Ascending aorta (tissue), 2 donors: ENCODE measurements at regions not wholly inside any gene's neighbourhood (a gene's known extent, or its start where the extent isn't known, plus 50 kb on each side); places are given as distances from the start of the nearest gene placed in this dataset.

Source experiments
- DNase-seq, 2 donors: peaks; one replicate each; pipeline ENCODE4 v3.0.0-alpha.2; 2019; ENCODE audit warnings: low spot score in 2 of 2
- H3K27ac ChIP-seq, 2 donors: fragments of 200-600 bp; sonication (generic); one replicate each; pipeline ENCODE4 v1.5.1; 2016 to 2017; ENCODE audit warnings: mild to moderate bottlenecking in 1 of 2
- H3K27me3 ChIP-seq: fragments of 200-600 bp; sonication (generic); one replicate; pipeline ENCODE4 v1.5.1; 2017
- H3K36me3 ChIP-seq, 2 donors: fragments of 200-600 bp; sonication (generic); one replicate each; pipeline ENCODE4 v1.5.1; 2016
- H3K4me1 ChIP-seq, 2 donors: fragments of 200-600 bp; sonication (generic); one replicate each; pipeline ENCODE4 v1.5.1; 2016 to 2017; ENCODE audit warnings: mild to moderate bottlenecking in 1 of 2
- H3K4me3 ChIP-seq, 2 donors: fragments of 200-600 bp; sonication (generic); one replicate each; pipeline ENCODE4 v1.5.1; 2016 to 2017; ENCODE audit warnings: mild to moderate bottlenecking in 1 of 2
- H3K9me3 ChIP-seq, 2 donors: fragments of 200-600 bp; sonication (generic); one replicate each; pipeline ENCODE4 v1.5.1; 2016
- CTCF ChIP-seq, 3 experiments: fragments of 200-600 bp in 2 of 3; fragments of 450-650 bp in 1 of 3; sonication (generic) in 2 of 3; IDR thresholded peaks; one replicate each; pipeline ENCODE4 v1.5.1; 2016 to 2019; ENCODE audit warnings: antibody characterized with exemption in 3 of 3, mild to moderate bottlenecking in 1 of 3, moderate library complexity in 1 of 3
- intact Hi-C: fragments of 100-400 bp; cut with DNase I; formaldehyde crosslinking; loops from one replicate; pipeline ENCODE4 v1.15.1; 2023

- H3K9me3 ChIP-seq: no peaks in the 10 kb centered on the region
- peak in 1 of 2 donors; percentile 50 for DNase-seq
- H3K4me3 ChIP-seq: no peak overlapping the region
- no peak overlapping the region for H3K27ac ChIP-seq
- H3K36me3 ChIP-seq: no peaks in the 10 kb centered on the region
- TF ChIP-seq CTCF (IDR thresholded peaks at IDR 0.05): no peak
- H3K4me1 ChIP-seq: no peaks in the 10 kb centered on the region
- H3K27me3 ChIP-seq: no peaks in the 10 kb centered on the region
- intact Hi-C loops: no loop called here
Measured at GRCh38 chr5:2295476-2295875, 412.8 kb upstream of the IRX4 start.

GRCh38 chr5:2293906-2294305 is 411.2 kb upstream of the IRX4 start:
- intact Hi-C loops: no loop called here
- Histone ChIP-seq H3K36me3 (no peaks in the 10 kb centered on the region), H3K4me1 (no peaks in the 10 kb centered on the region), H3K9me3 (no peaks in the 10 kb centered on the region), H3K27me3 (no peaks in the 10 kb centered on the region), H3K4me3 (no peak overlapping the region), H3K27ac (no peak overlapping the region)
- no peak for TF ChIP-seq CTCF (IDR thresholded peaks at IDR 0.05)
- no peak for DNase-seq

- intact Hi-C loops: no loop called here
- DNase-seq: peak in 1 of 2 donors; percentile 49
Measured at GRCh38 chr5:2291146-2291840, 408.6 kb upstream of the IRX4 start.

GRCh38 chr5:2289380-2289779 is 406.7 kb upstream of the IRX4 start:
- no peaks in the 10 kb centered on the region for H3K9me3 ChIP-seq
- no peak overlapping the region for H3K27ac ChIP-seq
- H3K4me1 ChIP-seq: no peaks in the 10 kb centered on the region
- no peaks in the 10 kb centered on the region for H3K27me3 ChIP-seq
- no peaks in the 10 kb centered on the region for H3K36me3 ChIP-seq
- DNase-seq: peak in 1 of 2 donors; percentile 13
- H3K4me3 ChIP-seq: no peak overlapping the region
- TF ChIP-seq CTCF (IDR thresholded peaks at IDR 0.05): no peak
- intact Hi-C loops: no loop called here

More at GRCh38 chr5:2291146-2291840, 408.6 kb upstream of the IRX4 start:
- no peak overlapping the region for H3K27ac ChIP-seq
- no peak for TF ChIP-seq CTCF (IDR thresholded peaks at IDR 0.05)
- no peaks in the 10 kb centered on the region for H3K36me3 ChIP-seq
- H3K4me1 ChIP-seq: no peaks in the 10 kb centered on the region
- no peaks in the 10 kb centered on the region for H3K27me3 ChIP-seq
- H3K4me3 ChIP-seq: no peak overlapping the region
- H3K9me3 ChIP-seq: no peaks in the 10 kb centered on the region

GRCh38 chr5:2288968-2289367 is 406.2 kb upstream of the IRX4 start:
- no peak for DNase-seq
- intact Hi-C loops: no loop called here
- Histone ChIP-seq H3K4me3 (no peak overlapping the region), H3K36me3 (no peaks in the 10 kb centered on the region), H3K27me3 (no peaks in the 10 kb centered on the region), H3K9me3 (no peaks in the 10 kb centered on the region), H3K27ac (no peak overlapping the region), H3K4me1 (no peaks in the 10 kb centered on the region)
- no peak for TF ChIP-seq CTCF (IDR thresholded peaks at IDR 0.05)

GRCh38 chr5:2288466-2288865 is 405.7 kb upstream of the IRX4 start:
- intact Hi-C loops: no loop called here
- Histone ChIP-seq H3K9me3 (no peaks in the 10 kb centered on the region), H3K36me3 (no peaks in the 10 kb centered on the region), H3K27me3 (no peaks in the 10 kb centered on the region), H3K4me3 (no peak overlapping the region), H3K4me1 (no peaks in the 10 kb centered on the region), H3K27ac (no peak overlapping the region)
- TF ChIP-seq CTCF (IDR thresholded peaks at IDR 0.05): no peak
- no peak for DNase-seq
